Right renal cortex interstitium (tissue), 3 donors: ENCODE measurements at regions not wholly inside any gene's neighbourhood (a gene's known extent, or its start where the extent isn't known, plus 50 kb on each side); places are given as distances from the start of the nearest gene placed in this dataset.

ENCODE experiments used
- DNase-seq, 3 donors: peaks; one replicate each; pipeline ENCODE4 v3.0.0-alpha.2; 2013; ENCODE audit warnings: low read depth in 3 of 3, low spot score in 2 of 3

GRCh38 chr12:115343008-115343407 is 659.0 kb upstream of the TBX3 start:
- DNase-seq: no peak

GRCh38 chr12:115341442-115341841 is 657.5 kb upstream of the TBX3 start:
- DNase-seq: no peak

DNA sequence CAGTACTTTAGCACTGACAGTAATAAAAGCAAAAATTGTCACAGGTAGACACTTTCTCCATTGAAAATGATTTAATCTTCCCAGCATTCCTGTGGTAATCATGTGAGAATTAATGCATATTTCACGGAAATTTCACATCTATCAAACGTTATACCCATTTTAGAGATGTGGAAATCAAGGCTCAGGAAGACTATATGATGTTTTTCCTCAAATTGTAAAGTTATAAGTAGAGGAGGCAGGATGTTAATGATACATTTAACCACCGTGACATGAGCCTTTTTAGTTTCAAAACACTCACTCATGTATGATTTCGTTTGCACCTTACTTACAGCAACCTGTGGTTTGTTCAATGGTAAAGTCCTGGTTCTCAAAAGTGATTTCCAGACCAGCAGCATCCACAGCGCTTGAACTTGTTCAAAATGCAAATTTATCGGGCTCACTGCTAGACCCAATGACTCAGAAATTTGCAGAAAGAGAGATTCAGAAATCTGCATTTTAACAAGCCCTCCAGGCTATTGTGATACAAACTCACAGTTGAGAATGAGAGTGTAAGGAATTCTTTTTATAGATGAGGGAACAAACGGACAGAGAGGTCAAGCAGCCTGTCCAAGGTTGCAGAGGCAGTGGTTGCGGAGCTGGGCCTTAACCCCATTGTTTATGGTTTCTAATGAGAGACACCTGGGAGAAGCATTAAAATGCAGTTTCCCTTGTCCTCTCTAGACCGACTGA is 654.8 kb upstream of the TBX3 start:
- DNase-seq: no peak

DNA sequence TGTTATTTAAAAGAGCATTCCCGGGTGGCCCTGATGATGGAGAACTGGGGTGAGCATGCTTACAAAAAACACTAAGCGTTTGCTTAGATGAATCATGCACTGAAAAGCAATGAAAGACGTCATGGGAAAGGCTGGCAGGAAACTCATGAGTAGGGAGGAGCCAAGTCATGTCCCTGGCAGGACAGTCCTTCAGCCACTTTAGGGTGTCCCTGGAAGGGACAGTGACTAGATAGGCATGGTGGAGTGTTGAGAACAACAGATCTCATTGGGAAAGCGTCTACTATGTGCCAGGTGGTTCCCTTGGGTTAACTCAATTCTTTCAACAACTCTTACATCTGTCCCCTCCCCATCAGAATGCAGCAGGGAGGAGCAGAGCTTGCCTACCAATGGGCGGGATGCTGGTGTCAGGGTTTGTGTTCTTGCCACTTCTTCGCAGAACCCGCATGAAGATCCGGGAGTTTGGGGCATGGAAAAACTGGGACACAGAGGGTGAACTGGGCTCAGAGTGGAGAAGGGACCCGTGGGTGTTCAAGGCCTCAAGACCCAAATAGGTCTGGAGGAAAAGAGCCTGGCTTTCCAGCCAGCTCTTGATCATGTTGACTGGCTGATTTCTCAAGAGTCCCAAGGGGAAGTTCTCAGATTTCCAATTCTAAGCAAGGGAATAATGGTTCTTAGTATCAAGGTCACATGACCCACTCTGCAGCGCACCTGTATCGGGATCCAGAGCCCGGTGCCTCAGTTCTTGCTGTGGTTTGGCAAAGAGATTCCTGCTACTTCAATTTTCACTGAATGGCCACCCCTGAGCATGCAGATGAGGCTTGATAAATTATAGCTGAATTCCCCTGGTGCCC is 653.9 kb upstream of the TBX3 start:
- DNase-seq: no peak

- no peak for DNase-seq
Measured at GRCh38 chr12:115336506-115336905, 652.5 kb upstream of the TBX3 start.

DNA sequence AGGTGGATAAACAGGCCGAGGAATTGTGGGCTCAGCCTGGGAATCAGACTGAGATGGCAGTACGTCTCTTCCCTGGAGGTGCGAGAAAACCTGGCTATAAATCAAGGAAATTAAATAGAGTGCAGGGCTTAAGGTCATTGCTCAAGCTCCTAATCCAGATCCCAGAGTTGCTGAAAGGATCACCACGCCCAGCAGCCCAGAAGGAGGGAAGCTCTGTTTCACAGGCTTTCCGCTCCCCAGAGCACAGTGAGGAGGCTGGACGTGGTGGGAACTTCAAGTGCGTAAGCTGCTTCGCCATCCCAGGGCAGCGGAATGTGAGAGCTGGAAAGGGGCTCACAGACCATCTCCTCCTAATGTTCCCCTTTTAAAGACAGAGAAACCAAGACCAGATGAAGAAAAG is 651.6 kb upstream of the TBX3 start:
- DNase-seq: no peak

GRCh38 chr12:115335048-115335447 is 651.1 kb upstream of the TBX3 start:
- no peak for DNase-seq

GRCh38 chr12:115332945-115333344 is 649.0 kb upstream of the TBX3 start:
- DNase-seq: no peak

DNA sequence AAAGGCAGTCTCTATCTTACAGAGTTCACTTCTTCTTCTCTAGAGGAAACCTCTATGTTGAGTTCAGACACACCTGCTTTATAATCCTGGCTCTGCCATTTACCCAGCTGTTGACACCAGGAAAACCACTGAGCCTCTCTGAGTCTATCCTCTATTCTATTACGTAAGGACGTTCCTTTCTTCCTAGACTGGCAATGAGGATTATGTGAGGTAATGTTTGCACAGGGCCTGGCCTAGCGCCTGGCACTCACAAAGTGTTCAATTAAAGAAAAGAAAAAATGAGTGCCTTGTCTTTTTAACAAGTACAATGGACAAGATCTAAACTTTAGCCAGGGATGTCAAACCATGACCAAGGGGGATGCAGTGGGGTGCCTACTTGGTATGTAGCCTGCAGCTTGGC is 641.9 kb upstream of the TBX3 start:
- no peak for DNase-seq

DNA sequence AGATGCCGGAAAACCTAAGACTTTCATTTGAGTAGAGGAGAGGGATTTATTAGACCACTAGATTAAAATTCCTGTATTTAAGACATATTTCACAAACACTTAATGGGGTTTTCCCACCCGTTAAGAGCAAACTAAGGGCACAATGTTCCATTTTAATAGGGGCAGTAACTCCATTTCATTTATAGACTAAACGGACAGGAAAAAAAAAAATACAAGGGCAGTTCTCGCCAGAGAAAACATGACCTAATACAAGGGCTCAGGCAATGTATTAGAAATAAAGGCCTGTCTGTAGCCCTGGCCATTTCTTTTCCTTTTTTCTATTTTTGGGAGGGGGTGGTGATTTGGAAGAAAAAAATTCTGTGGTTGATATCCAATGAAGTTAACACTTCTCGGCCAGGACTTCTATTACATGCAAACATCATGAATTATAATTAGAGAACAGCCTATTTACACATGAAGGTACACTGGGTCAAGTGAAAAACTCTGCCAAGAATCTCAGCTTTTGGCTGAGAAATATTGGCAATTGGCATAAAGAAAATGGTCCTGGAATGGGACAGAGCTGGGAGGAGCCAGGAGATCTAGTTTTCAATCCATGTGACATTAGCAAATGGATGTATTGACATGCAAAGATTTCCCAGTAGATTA is 641.1 kb upstream of the TBX3 start:
- peak in 1 of 3 donors; percentile 44 for DNase-seq

- no peak for DNase-seq
Measured at GRCh38 chr12:115323223-115323905, 639.4 kb upstream of the TBX3 start.

GRCh38 chr12:115322275-115322674 is 638.3 kb upstream of the TBX3 start:
- DNase-seq: no peak

- DNase-seq: no peak
Measured at GRCh38 chr12:115320967-115321366, 637.0 kb upstream of the TBX3 start.

- DNase-seq: no peak
Measured at GRCh38 chr12:115320451-115320850, 636.5 kb upstream of the TBX3 start.

DNA sequence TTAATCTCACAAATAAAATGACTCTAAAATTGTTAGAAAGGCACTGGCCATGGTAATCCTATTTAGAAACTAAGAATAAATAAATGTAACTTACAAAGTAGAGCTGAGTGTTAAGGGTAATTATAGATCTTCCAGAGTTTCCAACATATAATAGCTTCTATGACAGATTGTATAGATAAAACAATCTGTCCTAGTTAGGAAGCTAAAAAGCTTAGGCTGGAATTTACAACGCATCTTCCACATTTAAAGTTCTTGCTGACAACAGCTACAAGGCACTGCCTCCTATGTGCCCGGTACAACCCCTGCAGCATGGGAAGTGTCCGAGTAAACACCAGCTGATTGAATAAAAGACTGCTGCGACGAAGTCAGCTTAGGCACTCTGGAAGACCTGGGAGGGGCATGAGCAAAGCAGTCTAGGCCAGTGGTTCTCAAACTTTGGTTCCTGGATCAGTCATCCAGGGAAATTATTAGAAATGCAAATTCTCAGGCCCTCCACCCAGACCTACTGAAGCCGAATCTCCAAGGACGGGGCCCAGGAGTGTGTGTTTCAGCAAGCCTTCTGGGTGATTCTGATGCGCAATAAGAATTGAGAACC is 635.6 kb upstream of the TBX3 start:
- DNase-seq: no peak

GRCh38 chr12:115313929-115314328 is 630.0 kb upstream of the TBX3 start:
- no peak for DNase-seq

- no peak for DNase-seq
Measured at GRCh38 chr12:115312901-115313300, 628.9 kb upstream of the TBX3 start.

- no peak for DNase-seq
Measured at GRCh38 chr12:115311875-115312274, 627.9 kb upstream of the TBX3 start.

- no peak for DNase-seq
Measured at GRCh38 chr12:115308918-115309317, 624.9 kb upstream of the TBX3 start.

GRCh38 chr12:115306380-115306779 is 622.4 kb upstream of the TBX3 start:
- no peak for DNase-seq

GRCh38 chr12:115305867-115306266 is 621.9 kb upstream of the TBX3 start:
- no peak for DNase-seq
